ENCODE measurements at regions not wholly inside any gene's neighbourhood (a gene's known extent, or its start where the extent isn't known, plus 50 kb on each side); places are given as distances from the start of the nearest gene placed in this dataset.

GRCh38 chr2:6667326-6667725 lies 198.4 kb downstream of the CMPK2 start:
- Histone ChIP-seq H3K4me1 (no peaks in the 10 kb centered on the region), H3K27me3 (no peaks in the 10 kb centered on the region), H3K4me3 (no peak overlapping the region), H3K36me3 (no peaks in the 10 kb centered on the region), H3K27ac (no peak overlapping the region), H3K9me3 (no peaks in the 10 kb centered on the region)
- TF ChIP-seq CTCF (IDR thresholded peaks at IDR 0.05), result no peak
- DNase-seq (ENCODE audit: low spot score), result no peak

GRCh38 chr2:6671913-6672312 lies 193.8 kb downstream of the CMPK2 start:
- no peak overlapping the region for H3K4me3 ChIP-seq

GRCh38 chr2:6674381-6674780 lies 191.3 kb downstream of the CMPK2 start:
- no peaks in the 10 kb centered on the region for H3K4me1 ChIP-seq
- H3K9me3 ChIP-seq, result no peaks in the 10 kb centered on the region
- no peak overlapping the region for H3K4me3 ChIP-seq
- no peaks in the 10 kb centered on the region for H3K27me3 ChIP-seq
- no peak overlapping the region for H3K27ac ChIP-seq
- no peak for DNase-seq (ENCODE audit: low spot score)
- TF ChIP-seq CTCF (IDR thresholded peaks at IDR 0.05), result no peak
- H3K36me3 ChIP-seq, result no peaks in the 10 kb centered on the region

More at GRCh38 chr2:6671913-6672312, 193.8 kb downstream of the CMPK2 start:
- H3K4me1 ChIP-seq, result no peaks in the 10 kb centered on the region
- H3K27me3 ChIP-seq, result no peaks in the 10 kb centered on the region
- no peak for TF ChIP-seq CTCF (IDR thresholded peaks at IDR 0.05)
- no peaks in the 10 kb centered on the region for H3K36me3 ChIP-seq
- no peaks in the 10 kb centered on the region for H3K9me3 ChIP-seq
- no peak overlapping the region for H3K27ac ChIP-seq
- no peak for DNase-seq (ENCODE audit: low spot score)

DNA sequence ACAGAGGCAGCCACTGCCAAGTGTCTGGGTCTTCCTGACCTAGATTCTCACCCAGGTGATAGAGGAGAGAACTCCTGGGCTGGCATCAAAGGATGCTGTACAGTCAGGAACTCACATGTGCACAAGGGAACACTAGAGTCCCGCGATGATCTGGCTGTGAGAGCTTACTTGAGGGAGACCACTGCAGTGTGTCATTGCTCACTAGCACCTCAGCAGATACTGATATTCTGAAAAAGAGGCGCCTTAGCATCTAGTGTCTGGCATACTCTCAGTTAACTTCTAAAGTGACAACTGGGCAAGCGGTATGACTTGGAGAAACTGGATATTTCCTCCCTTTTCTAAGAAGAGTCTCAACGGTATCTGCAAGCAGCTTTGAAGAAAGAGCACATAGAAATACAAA lies 189.9 kb downstream of the CMPK2 start:
- no peaks in the 10 kb centered on the region for H3K4me1 ChIP-seq
- no peaks in the 10 kb centered on the region for H3K36me3 ChIP-seq
- DNase-seq (ENCODE audit: low spot score), result no peak
- no peaks in the 10 kb centered on the region for H3K9me3 ChIP-seq
- H3K4me3 ChIP-seq, result no peak overlapping the region
- no peak for TF ChIP-seq CTCF (IDR thresholded peaks at IDR 0.05)
- no peak overlapping the region for H3K27ac ChIP-seq
- no peaks in the 10 kb centered on the region for H3K27me3 ChIP-seq

GRCh38 chr2:6676241-6676640 lies 189.5 kb downstream of the CMPK2 start:
- TF ChIP-seq CTCF (IDR thresholded peaks at IDR 0.05), result no peak
- no peak for DNase-seq (ENCODE audit: low spot score)
- H3K4me3 ChIP-seq, result no peak overlapping the region
- H3K27ac ChIP-seq, result no peak overlapping the region
- H3K27me3 ChIP-seq, result no peaks in the 10 kb centered on the region
- no peaks in the 10 kb centered on the region for H3K36me3 ChIP-seq
- no peaks in the 10 kb centered on the region for H3K9me3 ChIP-seq
- H3K4me1 ChIP-seq, result no peaks in the 10 kb centered on the region

GRCh38 chr2:6676776-6677175 lies 188.9 kb downstream of the CMPK2 start:
- no peak for DNase-seq (ENCODE audit: low spot score)
- H3K27me3 ChIP-seq, result no peaks in the 10 kb centered on the region
- no peak overlapping the region for H3K27ac ChIP-seq
- no peak for TF ChIP-seq CTCF (IDR thresholded peaks at IDR 0.05)
- H3K9me3 ChIP-seq, result no peaks in the 10 kb centered on the region
- H3K36me3 ChIP-seq, result no peaks in the 10 kb centered on the region
- H3K4me3 ChIP-seq, result no peak overlapping the region
- H3K4me1 ChIP-seq, result no peaks in the 10 kb centered on the region

Measured in right atrium auricular region (tissue), 2 donors.